A673 (cell line): ENCODE measurements at regions not wholly inside any gene's neighbourhood (a gene's known extent, or its start where the extent isn't known, plus 50 kb on each side); places are given as distances from the start of the nearest gene placed in this dataset.

Experiments used
- BruUV-seq: library from RNA; stranded (reverse); fragments of 400-500 nt; replicated peaks from 2 replicates; lab custom pipeline; 2021; lab: Mats Ljungman, UMichigan
- CTCF ChIA-PET: fragments of 300-600 bp; sonication (Branson Sonifier 250); formaldehyde crosslinking; loops from one replicate; lab custom pipeline; 2022; ENCODE audit warnings: antibody characterized with exemption; lab: Charles Lee
- POLR2A ChIA-PET: fragments of 300-600 bp; sonication (Branson Sonifier 250); formaldehyde crosslinking; loops from one replicate; lab custom pipeline; 2022; ENCODE audit warnings: antibody characterized with exemption; ENCODE audit not compliant: low non-redundant PET; lab: Charles Lee
- DNase-seq: peaks from one replicate; pipeline ENCODE4 v3.0.0-alpha.2; 2015; ENCODE audit warnings: low spot score
- H3K27ac ChIP-seq: fragments of 200-600 bp; sonication (generic); 2 replicates; pipeline ENCODE4 v1.5.1; 2016; ENCODE audit warnings: mixed run types, low read depth, mild to moderate bottlenecking, mixed read lengths, antibody characterized with exemption, low read length; ENCODE audit not compliant: poor library complexity, severe bottlenecking
- H3K27me3 ChIP-seq: fragments of 200-600 bp; sonication (generic); replicated peaks from 2 replicates; pipeline ENCODE4 v1.6.1; 2017; ENCODE audit warnings: mixed run types, low read depth, mild to moderate bottlenecking, mixed read lengths, antibody characterized with exemption, low read length; ENCODE audit not compliant: insufficient read depth, poor library complexity
- H3K36me3 ChIP-seq: fragments of 200-600 bp; sonication (generic); 2 replicates; pipeline ENCODE4 v1.6.1; 2016; ENCODE audit warnings: mixed run types, mild to moderate bottlenecking, mixed read lengths, antibody characterized with exemption, low read length; ENCODE audit not compliant: insufficient read depth, poor library complexity, severe bottlenecking
- H3K4me1 ChIP-seq: fragments of 200-600 bp; sonication (generic); 2 replicates; pipeline ENCODE4 v1.6.1; 2017; ENCODE audit warnings: mixed run types, mild to moderate bottlenecking, mixed read lengths, antibody characterized with exemption, low read length; ENCODE audit not compliant: insufficient read depth, poor library complexity, severe bottlenecking
- H3K4me3 ChIP-seq: fragments of 200-600 bp; sonication (generic); 2 replicates; pipeline ENCODE4 v1.5.1; 2016; ENCODE audit warnings: low read depth, mixed run types, mild to moderate bottlenecking, mixed read lengths, low read length; ENCODE audit not compliant: poor library complexity, severe bottlenecking
- H3K9me3 ChIP-seq: fragments of 200-600 bp; sonication (generic); 2 replicates; pipeline ENCODE4 v1.6.1; 2016; ENCODE audit warnings: mixed run types, low read depth, mild to moderate bottlenecking, mixed read lengths, antibody characterized with exemption, low read length; ENCODE audit not compliant: poor library complexity, severe bottlenecking
- EZH2 ChIP-seq: fragments of 200-600 bp; sonication (generic); IDR thresholded peaks from 2 replicates; pipeline ENCODE4 v1.6.1; 2017; ENCODE audit warnings: borderline replicate concordance, low read depth, mild to moderate bottlenecking, mixed read lengths, antibody characterized with exemption, low read length; ENCODE audit not compliant: poor library complexity, severe bottlenecking
- intact Hi-C: fragments of 100-400 bp; cut with micrococcal nuclease; formaldehyde crosslinking; loops from one replicate; pipeline ENCODE4 v1.10.0; 2022; ENCODE audit not compliant: unreplicated experiment
- TF ChIP-seq, protein P1 (sequence below): fragments of 300-800, 200-600 bp; sonication (generic); conservative IDR thresholded peaks from 2 replicates; pipeline ENCODE4 v1.5.1; 2017; ENCODE audit warnings: low read depth, mild to moderate bottlenecking, antibody characterized with exemption, low read length, moderate library complexity, mixed read lengths

DNA sequence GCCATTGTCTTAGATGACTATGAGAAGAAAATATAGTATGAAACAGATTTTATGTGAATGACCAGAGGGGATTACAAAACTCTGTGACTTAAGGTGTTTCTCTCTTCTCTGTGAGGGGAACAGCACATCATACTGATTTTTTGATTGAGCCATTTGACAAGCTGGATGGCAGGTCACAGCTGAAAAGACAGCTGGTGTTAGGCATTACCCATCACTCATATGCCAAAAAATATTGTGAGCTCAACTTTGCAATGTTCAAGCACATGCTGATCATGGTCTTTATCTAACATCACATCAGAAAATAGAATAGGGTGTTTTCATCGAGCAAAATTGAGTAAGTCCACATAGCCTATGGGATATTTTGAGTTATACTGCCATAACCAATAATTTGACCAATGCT lies 86.7 kb upstream of the TECRL start:
- Histone ChIP-seq H3K27me3 (no peaks in the 10 kb centered on the region), H3K4me3 (no peak overlapping the region), H3K36me3 (no peaks in the 10 kb centered on the region), H3K27ac (no peak overlapping the region), H3K4me1 (no peaks in the 10 kb centered on the region), H3K9me3 (no peaks in the 10 kb centered on the region)
- DNase-seq, result no peak
- intact Hi-C loops, result no loop called here
- BruUV-seq, result no TSS peak
- ChIA-PET POLR2A (no interaction called here), CTCF (no interaction called here)
- TF ChIP-seq, protein P1, sequence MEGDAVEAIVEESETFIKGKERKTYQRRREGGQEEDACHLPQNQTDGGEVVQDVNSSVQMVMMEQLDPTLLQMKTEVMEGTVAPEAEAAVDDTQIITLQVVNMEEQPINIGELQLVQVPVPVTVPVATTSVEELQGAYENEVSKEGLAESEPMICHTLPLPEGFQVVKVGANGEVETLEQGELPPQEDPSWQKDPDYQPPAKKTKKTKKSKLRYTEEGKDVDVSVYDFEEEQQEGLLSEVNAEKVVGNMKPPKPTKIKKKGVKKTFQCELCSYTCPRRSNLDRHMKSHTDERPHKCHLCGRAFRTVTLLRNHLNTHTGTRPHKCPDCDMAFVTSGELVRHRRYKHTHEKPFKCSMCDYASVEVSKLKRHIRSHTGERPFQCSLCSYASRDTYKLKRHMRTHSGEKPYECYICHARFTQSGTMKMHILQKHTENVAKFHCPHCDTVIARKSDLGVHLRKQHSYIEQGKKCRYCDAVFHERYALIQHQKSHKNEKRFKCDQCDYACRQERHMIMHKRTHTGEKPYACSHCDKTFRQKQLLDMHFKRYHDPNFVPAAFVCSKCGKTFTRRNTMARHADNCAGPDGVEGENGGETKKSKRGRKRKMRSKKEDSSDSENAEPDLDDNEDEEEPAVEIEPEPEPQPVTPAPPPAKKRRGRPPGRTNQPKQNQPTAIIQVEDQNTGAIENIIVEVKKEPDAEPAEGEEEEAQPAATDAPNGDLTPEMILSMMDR, result no peak
- no peak for TF ChIP-seq EZH2

- DNase-seq, result no peak
- no peaks in the 10 kb centered on the region for H3K4me1 ChIP-seq
- H3K27ac ChIP-seq, result no peak overlapping the region
- no peaks in the 10 kb centered on the region for H3K27me3 ChIP-seq
- no peak overlapping the region for H3K4me3 ChIP-seq
- no TSS peak for BruUV-seq
- ChIA-PET CTCF (no interaction called here), POLR2A (no interaction called here)
- no peaks in the 10 kb centered on the region for H3K9me3 ChIP-seq
- TF ChIP-seq, protein P1, result no peak
- no peak for TF ChIP-seq EZH2
- intact Hi-C loops, result no loop called here
- H3K36me3 ChIP-seq, result no peaks in the 10 kb centered on the region
Measured at GRCh38 chr4:64489628-64490027, 80.4 kb upstream of the TECRL start.

GRCh38 chr4:64479338-64479737 lies 70.1 kb upstream of the TECRL start:
- TF ChIP-seq, protein P1, result no peak
- no peak for TF ChIP-seq EZH2
- H3K9me3 ChIP-seq, result no peaks in the 10 kb centered on the region
- no peak for DNase-seq
- H3K27me3 ChIP-seq, result no peaks in the 10 kb centered on the region
- ChIA-PET CTCF (no interaction called here), POLR2A (no interaction called here)
- no peaks in the 10 kb centered on the region for H3K4me1 ChIP-seq
- intact Hi-C loops, result no loop called here
- H3K4me3 ChIP-seq, result no peak overlapping the region
- H3K27ac ChIP-seq, result no peak overlapping the region
- no TSS peak for BruUV-seq
- no peaks in the 10 kb centered on the region for H3K36me3 ChIP-seq
